H9 (cell line): ENCODE measurements at regions not wholly inside any gene's neighbourhood (a gene's known extent, or its start where the extent isn't known, plus 50 kb on each side); places are given as distances from the start of the nearest gene placed in this dataset.

Experiments used
- DNase-seq: peaks from one replicate; pipeline ENCODE4 v3.0.0-alpha.2; 2017
- H2AFZ ChIP-seq: one replicate; pipeline ENCODE4 v1.6.1; 2013; ENCODE audit warnings: mild to moderate bottlenecking, low read length, control low read depth, moderate library complexity
- H2AK5ac ChIP-seq: 2 replicates; pipeline ENCODE4 v1.6.1; 2013; ENCODE audit warnings: low read length, control low read depth, mixed read lengths; ENCODE audit not compliant: insufficient read length
- H2BK120ac ChIP-seq: one replicate; pipeline ENCODE4 v1.6.1; 2013; ENCODE audit warnings: low read depth, mild to moderate bottlenecking, low read length, control low read depth, inconsistent platforms; ENCODE audit not compliant: poor library complexity, severe bottlenecking
- H2BK12ac ChIP-seq: 2 replicates; pipeline ENCODE4 v1.6.1; 2013; ENCODE audit warnings: low read length, control low read depth, mixed read lengths, low read depth; ENCODE audit not compliant: insufficient read length
- H2BK15ac ChIP-seq: 2 replicates; pipeline ENCODE4 v1.6.1; 2013; ENCODE audit warnings: low read depth, low read length, control low read depth
- H2BK20ac ChIP-seq: one replicate; pipeline ENCODE4 v1.6.1; 2013; ENCODE audit warnings: low read depth, mild to moderate bottlenecking, low read length, control low read depth, inconsistent platforms; ENCODE audit not compliant: poor library complexity, severe bottlenecking
- H2BK5ac ChIP-seq: 2 replicates; pipeline ENCODE4 v1.6.1; 2013; ENCODE audit warnings: low read length, control low read depth, mixed read lengths; ENCODE audit not compliant: insufficient read length
- H3K14ac ChIP-seq: 2 replicates; pipeline ENCODE4 v1.6.1; 2013; ENCODE audit warnings: low read length, control low read depth; ENCODE audit not compliant: insufficient read depth
- H3K18ac ChIP-seq: 2 replicates; pipeline ENCODE4 v1.6.1; 2013; ENCODE audit warnings: low read depth, mild to moderate bottlenecking, mixed read lengths, low read length, control low read depth; ENCODE audit not compliant: insufficient read length
- H3K23ac ChIP-seq: 2 replicates; pipeline ENCODE4 v1.6.1; 2013; ENCODE audit warnings: low read length, control low read depth, mixed read lengths, low read depth; ENCODE audit not compliant: insufficient read length
- H3K23me2 ChIP-seq: 2 replicates; pipeline ENCODE4 v1.6.1; 2013; ENCODE audit warnings: low read depth, mild to moderate bottlenecking, mixed read lengths, low read length, control low read depth; ENCODE audit not compliant: insufficient read length, poor library complexity, severe bottlenecking
- H3K27ac ChIP-seq: 2 replicates; pipeline ENCODE4 v1.5.1; 2013; ENCODE audit warnings: low read length, control low read depth, mixed read lengths, low read depth; ENCODE audit not compliant: insufficient read length
- H3K27me3 ChIP-seq: 2 replicates; pipeline ENCODE4 v1.6.1; 2013; ENCODE audit warnings: low read length, control low read depth, inconsistent platforms; ENCODE audit not compliant: insufficient read depth
- H3K4ac ChIP-seq: 2 replicates; pipeline ENCODE4 v1.6.1; 2013; ENCODE audit warnings: low read depth, mild to moderate bottlenecking, control low read depth, inconsistent platforms, low read length, moderate library complexity
- H3K4me1 ChIP-seq: 2 replicates; pipeline ENCODE4 v1.6.1; 2013; ENCODE audit warnings: low read length, control low read depth, inconsistent platforms; ENCODE audit not compliant: insufficient read depth
- H3K4me2 ChIP-seq: 2 replicates; pipeline ENCODE4 v1.6.1; 2013; ENCODE audit warnings: low read length, control low read depth, mixed read lengths; ENCODE audit not compliant: insufficient read length, insufficient read depth
- H3K56ac ChIP-seq: 2 replicates; pipeline ENCODE4 v1.6.1; 2013; ENCODE audit warnings: low read depth, mild to moderate bottlenecking, mixed read lengths, low read length, control low read depth; ENCODE audit not compliant: insufficient read length
- H3K79me1 ChIP-seq: 2 replicates; pipeline ENCODE4 v1.6.1; 2013; ENCODE audit warnings: low read depth, mild to moderate bottlenecking, moderate library complexity, low read length, control low read depth, inconsistent platforms; ENCODE audit not compliant: insufficient read depth, poor library complexity, severe bottlenecking
- H3K79me2 ChIP-seq: 2 replicates; pipeline ENCODE4 v1.6.1; 2013; ENCODE audit warnings: low read length, control low read depth, inconsistent platforms; ENCODE audit not compliant: insufficient read depth
- H3K9ac ChIP-seq: 2 replicates; pipeline ENCODE4 v1.6.1; 2013; ENCODE audit warnings: low read length, control low read depth, mixed read lengths; ENCODE audit not compliant: insufficient read length; ENCODE audit errors: extremely low read depth
- H3K9me3 ChIP-seq: one replicate; pipeline ENCODE4 v1.6.1; 2013; ENCODE audit warnings: low read depth, low read length, inconsistent platforms; ENCODE audit not compliant: control insufficient read depth
- H3T11ph ChIP-seq: one replicate; pipeline ENCODE4 v1.6.1; 2013; ENCODE audit warnings: mild to moderate bottlenecking, low read length, control low read depth, inconsistent platforms
- H4K20me1 ChIP-seq: one replicate; pipeline ENCODE4 v1.6.1; 2013; ENCODE audit not compliant: control insufficient read depth, insufficient read length, insufficient read depth
- H4K5ac ChIP-seq: 2 replicates; pipeline ENCODE4 v1.6.1; 2013; ENCODE audit warnings: low read depth, mild to moderate bottlenecking, mixed read lengths, low read length, control low read depth; ENCODE audit not compliant: insufficient read length
- H4K8ac ChIP-seq: replicated peaks from 2 replicates; pipeline ENCODE4 v1.6.1; 2013; ENCODE audit warnings: low read length, control low read depth, mixed read lengths, low read depth; ENCODE audit not compliant: insufficient read length
- H4K91ac ChIP-seq: 2 replicates; pipeline ENCODE4 v1.6.1; 2013; ENCODE audit warnings: low read depth, mild to moderate bottlenecking, moderate library complexity, mixed read lengths, low read length, control low read depth; ENCODE audit not compliant: insufficient read length
- H3K27ac Mint-ChIP-seq, 3 experiments: 2 replicates in 2 of 3; 3 replicates in 1 of 3; pipeline ENCODE4 v1.8.0; 2020 to 2021; ENCODE audit warnings: mixed read lengths in 3 of 3, mild to moderate bottlenecking in 1 of 3, moderate library complexity in 1 of 3
- H3K27me3 Mint-ChIP-seq: 2 replicates; pipeline ENCODE4 v1.8.0; 2021; ENCODE audit warnings: low read depth, mild to moderate bottlenecking, moderate library complexity, mixed read lengths
- H3K36me3 Mint-ChIP-seq, 3 experiments: 2 replicates in 2 of 3; 3 replicates in 1 of 3; pipeline ENCODE4 v1.8.0; 2020 to 2021; ENCODE audit warnings: low read depth in 3 of 3, mixed read lengths in 3 of 3; ENCODE audit not compliant: insufficient read depth in 1 of 3
- H3K4me1 Mint-ChIP-seq, 2 experiments: 2 replicates each; pipeline ENCODE4 v1.8.0; 2020; ENCODE audit warnings: mixed read lengths in 2 of 2
- H3K4me3 Mint-ChIP-seq, 2 experiments: 2 replicates in 1 of 2; 3 replicates in 1 of 2; pipeline ENCODE4 v1.8.0; 2020 to 2021; ENCODE audit warnings: mild to moderate bottlenecking in 2 of 2, mixed read lengths in 2 of 2, moderate library complexity in 1 of 2
- H3K9me3 Mint-ChIP-seq, 2 experiments: 2 replicates in 1 of 2; 3 replicates in 1 of 2; pipeline ENCODE4 v1.8.0; 2020; ENCODE audit warnings: mild to moderate bottlenecking in 2 of 2, mixed read lengths in 2 of 2, moderate library complexity in 1 of 2
- CTCF ChIP-seq: fragments of 200-600 bp; sonication (generic); conservative IDR thresholded peaks from 3 replicates; pipeline ENCODE4 v1.8.0; 2021; ENCODE audit warnings: antibody characterized with exemption, mild to moderate bottlenecking
- WGBS: extraction: QIAGEN DNeasy Blood & Tissue Kit; methylation state at CpG from one replicate; pipeline ENCODE4 v1.1.7; 2013; ENCODE audit warnings: missing lambda C conversion rate, low lambda C conversion rate, mixed read lengths; ENCODE audit not compliant: insufficient read length; ENCODE audit errors: extremely low coverage; 5-methylcytosine and 5-hydroxymethylcytosine counted together

- no peaks in the 10 kb centered on the region; a peak in 1 of 7 replicates for H3K36me3 Mint-ChIP-seq
- no peak overlapping the region for H3K27ac Mint-ChIP-seq
- TF ChIP-seq CTCF, result no peak
- H3K4me1 ChIP-seq, result no peaks in the 10 kb centered on the region
- no peak overlapping the region for H2AFZ ChIP-seq
- H3T11ph ChIP-seq, result no peak overlapping the region
- H2BK120ac ChIP-seq, result no peak overlapping the region
- H4K91ac ChIP-seq, result no peak overlapping the region
- no peak overlapping the region for H3K4ac ChIP-seq
- no peak overlapping the region for H4K5ac ChIP-seq
- WGBS, result no CpG with 5 or more reads among the region's 1 CpG
- H3K9me3 ChIP-seq, result no peaks in the 10 kb centered on the region
- H2BK12ac ChIP-seq, result no peak overlapping the region
- peaks cover 13 to 20% of the 10 kb centered on the region in 2 experiments for H3K4me1 Mint-ChIP-seq
- H3K23me2 ChIP-seq, result no peaks in the 10 kb centered on the region
- no peaks in the 10 kb centered on the region for H3K9me3 Mint-ChIP-seq
- H3K27me3 Mint-ChIP-seq, result no peaks in the 10 kb centered on the region
- H2AK5ac ChIP-seq, result no peak overlapping the region
- H3K23ac ChIP-seq, result no peak overlapping the region
- H3K9ac ChIP-seq, result no peak overlapping the region
- no peak overlapping the region for H3K56ac ChIP-seq
- no peak overlapping the region for H3K4me3 Mint-ChIP-seq
- no peak overlapping the region for H3K18ac ChIP-seq
- H2BK20ac ChIP-seq, result no peak overlapping the region
- H3K27ac ChIP-seq, result no peak overlapping the region
- H3K27me3 ChIP-seq, result no peaks in the 10 kb centered on the region
- H3K79me1 ChIP-seq, result no peaks in the 10 kb centered on the region
- no peak overlapping the region for H2BK5ac ChIP-seq
- no peaks in the 10 kb centered on the region for H3K79me2 ChIP-seq
- no peak overlapping the region for H4K8ac ChIP-seq
- no peak overlapping the region for H3K4me2 ChIP-seq
- H3K14ac ChIP-seq, result no peak overlapping the region
- no peak for DNase-seq
- no peaks in the 10 kb centered on the region for H4K20me1 ChIP-seq
- H2BK15ac ChIP-seq, result no peak overlapping the region
These were observed 1275.6 kb downstream of the NSUN3 start for GRCh38 chr3:95338446-95338845.
